ENCODE measurements at regions not wholly inside any gene's neighbourhood (a gene's known extent, or its start where the extent isn't known, plus 50 kb on each side); places are given as distances from the start of the nearest gene placed in this dataset.

- no peak for TF ChIP-seq ARNTL (CRISPR knock-in tag; IDR thresholded peaks at IDR 0.05; ENCODE audit: borderline replicate concordance, low read depth)
- no peak for TF ChIP-seq TOX (CRISPR knock-in tag; IDR thresholded peaks at IDR 0.05; ENCODE audit: borderline replicate concordance)
- TF ChIP-seq ISL1 (CRISPR knock-in tag; IDR thresholded peaks at IDR 0.05) = no peak
- no peak for TF ChIP-seq RARB (CRISPR knock-in tag; IDR thresholded peaks at IDR 0.05)
- no peak for TF ChIP-seq SNAI2 (CRISPR knock-in tag; IDR thresholded peaks at IDR 0.05)
Measured at GRCh38 chr2:15839426-15840124, 100.8 kb upstream of the MYCN start.
